Testis (tissue), 2 donors: ENCODE measurements at regions not wholly inside any gene's neighbourhood (a gene's known extent, or its start where the extent isn't known, plus 50 kb on each side); places are given as distances from the start of the nearest gene placed in this dataset.

ENCODE experiments used
- POLR2A ChIP-seq: fragments of 450-650 bp; IDR thresholded peaks from one replicate; pipeline ENCODE4 v1.6.1; 2017; ENCODE audit warnings: antibody characterized with exemption, mild to moderate bottlenecking, moderate library complexity
- TF ChIP-seq, protein P1 (sequence below), 3 experiments: fragments of 450-650 bp in 2 of 3; fragments of 200-600 bp in 1 of 3; sonication (generic) in 1 of 3; IDR thresholded peaks; one replicate each; pipeline ENCODE4 v1.5.1; 2016 to 2019; ENCODE audit warnings: antibody characterized with exemption in 3 of 3, mild to moderate bottlenecking in 2 of 3, moderate library complexity in 1 of 3

GRCh38 chr13:74190999-74191398 lies 56.8 kb upstream of the KLF12 start:
- TF ChIP-seq, protein P1, sequence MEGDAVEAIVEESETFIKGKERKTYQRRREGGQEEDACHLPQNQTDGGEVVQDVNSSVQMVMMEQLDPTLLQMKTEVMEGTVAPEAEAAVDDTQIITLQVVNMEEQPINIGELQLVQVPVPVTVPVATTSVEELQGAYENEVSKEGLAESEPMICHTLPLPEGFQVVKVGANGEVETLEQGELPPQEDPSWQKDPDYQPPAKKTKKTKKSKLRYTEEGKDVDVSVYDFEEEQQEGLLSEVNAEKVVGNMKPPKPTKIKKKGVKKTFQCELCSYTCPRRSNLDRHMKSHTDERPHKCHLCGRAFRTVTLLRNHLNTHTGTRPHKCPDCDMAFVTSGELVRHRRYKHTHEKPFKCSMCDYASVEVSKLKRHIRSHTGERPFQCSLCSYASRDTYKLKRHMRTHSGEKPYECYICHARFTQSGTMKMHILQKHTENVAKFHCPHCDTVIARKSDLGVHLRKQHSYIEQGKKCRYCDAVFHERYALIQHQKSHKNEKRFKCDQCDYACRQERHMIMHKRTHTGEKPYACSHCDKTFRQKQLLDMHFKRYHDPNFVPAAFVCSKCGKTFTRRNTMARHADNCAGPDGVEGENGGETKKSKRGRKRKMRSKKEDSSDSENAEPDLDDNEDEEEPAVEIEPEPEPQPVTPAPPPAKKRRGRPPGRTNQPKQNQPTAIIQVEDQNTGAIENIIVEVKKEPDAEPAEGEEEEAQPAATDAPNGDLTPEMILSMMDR (IDR thresholded peaks at IDR 0.05): no peak
- no peak for TF ChIP-seq POLR2A
